ENCODE measurements at regions not wholly inside any gene's neighbourhood (a gene's known extent, or its start where the extent isn't known, plus 50 kb on each side); places are given as distances from the start of the nearest gene placed in this dataset.
"Not testable (repeated sequence)": the region's sequence is repeated elsewhere in the genome, so short reads cannot be mapped to it uniquely, and the experiment has no call there.

GRCh38 chr4:151522866-151523519, 114.0 kb downstream of the FHIP1A start:
- Mint-ChIP-seq H3K4me1 (peaks cover 18% of the 10 kb centered on the region), H3K9me3 (peaks cover 3% of the 10 kb centered on the region), H3K4me3 (no peak overlapping the region), H3K27me3 (ENCODE audit: low read depth) (no peaks in the 10 kb centered on the region), H3K36me3 (ENCODE audit: low read depth) (peaks cover 6% of the 10 kb centered on the region), H3K27ac (ENCODE audit: unreplicated experiment) (no peak overlapping the region)
- no peak for DNase-seq (ENCODE audit: low read depth, low spot score)
- TF ChIP-seq CTCF (conservative IDR thresholded peaks at IDR 0.05): no peak

- Mint-ChIP-seq H3K4me1 (peaks cover 18% of the 10 kb centered on the region), H3K27ac (ENCODE audit: unreplicated experiment) (no peak overlapping the region), H3K36me3 (ENCODE audit: low read depth) (peaks cover 6% of the 10 kb centered on the region), H3K27me3 (ENCODE audit: low read depth) (no peaks in the 10 kb centered on the region), H3K4me3 (no peak overlapping the region), H3K9me3 (peaks cover 3% of the 10 kb centered on the region)
- no peak for DNase-seq (ENCODE audit: low read depth, low spot score)
- no peak for TF ChIP-seq CTCF (conservative IDR thresholded peaks at IDR 0.05)
These were observed 115.6 kb downstream of the FHIP1A start for GRCh38 chr4:151524610-151525009.

GRCh38 chr4:151526489-151526888, 117.5 kb downstream of the FHIP1A start:
- not testable (repeated sequence) for H3K9me3 Mint-ChIP-seq; H3K27me3 Mint-ChIP-seq (ENCODE audit: low read depth); H3K27ac Mint-ChIP-seq (ENCODE audit: unreplicated experiment); H3K4me3 Mint-ChIP-seq; DNase-seq (ENCODE audit: low read depth, low spot score); H3K36me3 Mint-ChIP-seq (ENCODE audit: low read depth)
- H3K4me1 Mint-ChIP-seq: peaks cover 18% of the 10 kb centered on the region

GRCh38 chr4:151527699-151528098, 118.7 kb downstream of the FHIP1A start:
- TF ChIP-seq CTCF (conservative IDR thresholded peaks at IDR 0.05): no peak
- Mint-ChIP-seq H3K27me3 (ENCODE audit: low read depth) (no peaks in the 10 kb centered on the region), H3K4me1 (peaks cover 11% of the 10 kb centered on the region), H3K36me3 (ENCODE audit: low read depth) (peaks cover 6% of the 10 kb centered on the region), H3K9me3 (peaks cover 3% of the 10 kb centered on the region), H3K4me3 (no peak overlapping the region), H3K27ac (ENCODE audit: unreplicated experiment) (no peak overlapping the region)
- no peak for DNase-seq (ENCODE audit: low read depth, low spot score)

GRCh38 chr4:151529187-151529586, 120.2 kb downstream of the FHIP1A start:
- DNase-seq (ENCODE audit: low read depth, low spot score): no peak
- Mint-ChIP-seq H3K27me3 (ENCODE audit: low read depth) (no peaks in the 10 kb centered on the region), H3K9me3 (peaks cover 3% of the 10 kb centered on the region), H3K4me3 (no peak overlapping the region), H3K4me1 (no peaks in the 10 kb centered on the region), H3K27ac (ENCODE audit: unreplicated experiment) (no peak overlapping the region), H3K36me3 (ENCODE audit: low read depth) (peaks cover 6% of the 10 kb centered on the region)
- no peak for TF ChIP-seq CTCF (conservative IDR thresholded peaks at IDR 0.05)

GRCh38 chr4:151530230-151530629, 121.3 kb downstream of the FHIP1A start:
- no peak overlapping the region for H3K4me3 Mint-ChIP-seq
- no peak for TF ChIP-seq CTCF (conservative IDR thresholded peaks at IDR 0.05)
- H3K27ac Mint-ChIP-seq (ENCODE audit: unreplicated experiment): no peak overlapping the region
- no peaks in the 10 kb centered on the region for H3K27me3 Mint-ChIP-seq (ENCODE audit: low read depth)
- no peaks in the 10 kb centered on the region for H3K9me3 Mint-ChIP-seq
- H3K4me1 Mint-ChIP-seq: no peaks in the 10 kb centered on the region
- H3K36me3 Mint-ChIP-seq (ENCODE audit: low read depth): no peaks in the 10 kb centered on the region
- no peak for DNase-seq (ENCODE audit: low read depth, low spot score)

All from neural crest cell (in vitro differentiated cells).